GM18498 (cell line): ENCODE measurements at regions not wholly inside any gene's neighbourhood (a gene's known extent, or its start where the extent isn't known, plus 50 kb on each side); places are given as distances from the start of the nearest gene placed in this dataset.
"Not testable (repeated sequence)": the region's sequence is repeated elsewhere in the genome, so short reads cannot be mapped to it uniquely, and the experiment has no call there.

Experiments used
- ATAC-seq: cut with Tn5 transposase; IDR thresholded peaks from one replicate; pipeline ENCODE4 v1.9.1; 2021; ENCODE audit warnings: mild to moderate bottlenecking, moderate library complexity; ENCODE audit not compliant: unreplicated experiment

- not testable (repeated sequence) for ATAC-seq
Observed at GRCh38 chr7:112592565-112593263, 111.9 kb downstream of the LSMEM1 start.

- ATAC-seq = no peak
Observed at GRCh38 chr7:112594397-112594796, 113.6 kb downstream of the LSMEM1 start.

GRCh38 chr7:112596260-112596659 is 115.5 kb downstream of the LSMEM1 start:
- no peak for ATAC-seq

GRCh38 chr7:112596981-112597380 is 116.2 kb downstream of the LSMEM1 start:
- ATAC-seq = no peak

GRCh38 chr7:112603673-112604072 is 122.9 kb downstream of the LSMEM1 start:
- no peak for ATAC-seq

GRCh38 chr7:112610636-112611035 is 129.8 kb downstream of the LSMEM1 start:
- ATAC-seq = no peak

- ATAC-seq = no peak
Observed at GRCh38 chr7:112615701-112616100, 134.9 kb downstream of the LSMEM1 start.

GRCh38 chr7:112616295-112616694 is 135.5 kb downstream of the LSMEM1 start:
- ATAC-seq = no peak

- ATAC-seq = no peak
Observed at GRCh38 chr7:112619343-112619742, 138.6 kb downstream of the LSMEM1 start.

- no peak for ATAC-seq
Observed at GRCh38 chr7:112622159-112622715, 141.4 kb downstream of the LSMEM1 start.

- no peak for ATAC-seq
Observed at GRCh38 chr7:112624416-112624815, 143.6 kb downstream of the LSMEM1 start.

- ATAC-seq = no peak
Observed at GRCh38 chr7:112630565-112630964, 149.8 kb downstream of the LSMEM1 start.

GRCh38 chr7:112634107-112634506 is 153.3 kb downstream of the LSMEM1 start:
- no peak for ATAC-seq

GRCh38 chr7:112635742-112636141 is 154.5 kb downstream of the TMEM168 start:
- ATAC-seq = no peak

GRCh38 chr7:112638675-112639400 is 151.4 kb downstream of the TMEM168 start:
- ATAC-seq = no peak

GRCh38 chr7:112640685-112641084 is 149.5 kb downstream of the TMEM168 start:
- no peak for ATAC-seq

- ATAC-seq = no peak
Observed at GRCh38 chr7:112646783-112647182, 143.4 kb downstream of the TMEM168 start.

- ATAC-seq = no peak
Observed at GRCh38 chr7:112648781-112649180, 141.4 kb downstream of the TMEM168 start.

GRCh38 chr7:112649560-112649959 is 140.6 kb downstream of the TMEM168 start:
- no peak for ATAC-seq

GRCh38 chr7:112654322-112655216 is 135.6 kb downstream of the TMEM168 start:
- no peak for ATAC-seq

GRCh38 chr7:112665709-112666108 is 124.5 kb downstream of the TMEM168 start:
- ATAC-seq = no peak
